HepG2 (cell line): ENCODE measurements at regions not wholly inside any gene's neighbourhood (a gene's known extent, or its start where the extent isn't known, plus 50 kb on each side); places are given as distances from the start of the nearest gene placed in this dataset.

ENCODE experiments used
- ATAC-seq: fragments of 200-7000 bp; cut with Tn5 transposase; 3 replicates; pipeline ENCODE4 v1.9.1; 2020; ENCODE audit warnings: mild to moderate bottlenecking, moderate library complexity
- BruUV-seq: library from RNA; stranded (reverse); fragments of 400-500 nt; replicated peaks from 2 replicates; lab custom pipeline; 2021; lab: Mats Ljungman, UMichigan
- CTCF ChIA-PET: fragments of 300-600 bp; formaldehyde crosslinking; extraction: SDS; loops from one replicate; lab custom pipeline; 2021; ENCODE audit warnings: low total read pairs, inconsistent platforms, low intra/inter-chr PET ratio; lab: Yijun Ruan, JAX
- POLR2A ChIA-PET: fragments of 350-600 bp; sonication (Branson Sonifier 250); formaldehyde crosslinking; loops from one replicate; lab custom pipeline; 2020; ENCODE audit warnings: antibody characterized with exemption, inconsistent platforms; lab: Yijun Ruan, JAX
- DNase-seq: peaks from one replicate; pipeline ENCODE4 v3.0.0-alpha.2; 2015; ENCODE audit warnings: low spot score
- FAIRE-seq: peaks from 3 replicates; lab custom pipeline; 2011; peaks lifted over from hg19 to GRCh38; lab: Jason Lieb, UNC
- H2AFZ ChIP-seq: one replicate; pipeline ENCODE4 v1.6.1; 2011; ENCODE audit warnings: low read length, inconsistent platforms
- H3K27ac ChIP-seq: fragments of 300-600 bp; 3 replicates; pipeline ENCODE4 v1.8.0; 2011; ENCODE audit warnings: mixed run types, mild to moderate bottlenecking, mixed read lengths, low read length, inconsistent platforms; ENCODE audit not compliant: insufficient read depth; ENCODE audit errors: extremely low read length
- H3K27me3 ChIP-seq, 2 experiments: fragments of 200-600 bp in 1 of 2; 2 replicates in 1 of 2; 3 replicates in 1 of 2; pipeline versions ENCODE4 v1.6.0 to v1.8.0; 2011; ENCODE audit warnings: low read length in 2 of 2, mild to moderate bottlenecking in 2 of 2, moderate library complexity in 2 of 2, inconsistent platforms in 1 of 2; ENCODE audit not compliant: insufficient read depth in 2 of 2, control insufficient read depth in 1 of 2
- H3K36me3 ChIP-seq, 2 experiments: fragments of 200-600 bp in 1 of 2; replicated peaks in 1 of 2; 2 replicates in 1 of 2; 3 replicates in 1 of 2; pipeline versions ENCODE4 v1.5.1 to v1.8.0; 2011; ENCODE audit warnings: low read length in 2 of 2, inconsistent platforms in 1 of 2; ENCODE audit not compliant: insufficient read depth in 2 of 2, control insufficient read depth in 1 of 2
- H3K4me1 ChIP-seq: 2 replicates; pipeline ENCODE4 v1.5.1; 2012; ENCODE audit warnings: low read length, inconsistent platforms; ENCODE audit not compliant: insufficient read depth
- H3K4me2 ChIP-seq: 2 replicates; pipeline ENCODE4 v1.6.0; 2011; ENCODE audit warnings: low read depth, low read length, inconsistent platforms
- H3K4me3 ChIP-seq, 3 experiments: fragments of 200-600 bp in 1 of 3; sonication (generic), shearing (Covaris generic) in 1 of 3; replicated peaks in 1 of 3; 2 replicates each; pipeline ENCODE4 v1.5.1; 2011 to 2016; ENCODE audit warnings: low read length in 3 of 3, inconsistent platforms in 2 of 3, low read depth in 2 of 3, mild to moderate bottlenecking in 2 of 3, control low read depth in 1 of 3, mixed read lengths in 1 of 3; ENCODE audit not compliant: insufficient read depth in 1 of 3
- H3K79me2 ChIP-seq: one replicate; pipeline ENCODE4 v1.6.1; 2011; ENCODE audit warnings: low read length, inconsistent platforms; ENCODE audit not compliant: insufficient read depth
- H3K9ac ChIP-seq: 2 replicates; pipeline ENCODE4 v1.6.0; 2011; ENCODE audit warnings: mild to moderate bottlenecking, low read depth, low read length, inconsistent platforms; ENCODE audit not compliant: insufficient read depth
- H3K9me3 ChIP-seq: 2 replicates; pipeline ENCODE4 v1.5.1; 2012; ENCODE audit warnings: mild to moderate bottlenecking, low read length
- H4K20me1 ChIP-seq: 2 replicates; pipeline ENCODE4 v1.6.0; 2011; ENCODE audit warnings: inconsistent platforms, mild to moderate bottlenecking, low read length, moderate library complexity; ENCODE audit not compliant: insufficient read depth
- ASH2L ChIP-seq: fragments of 300-600, 200-600 bp; sonication (generic); IDR thresholded peaks from 2 replicates; pipeline ENCODE4 v1.7.0; 2017; ENCODE audit warnings: low read depth, mild to moderate bottlenecking, moderate library complexity, mixed read lengths, low read length; ENCODE audit not compliant: insufficient read length
- ATM ChIP-seq: fragments of 450-650 bp; IDR thresholded peaks from 2 replicates; pipeline ENCODE4 v1.7.1; 2017; ENCODE audit warnings: mild to moderate bottlenecking, borderline replicate concordance
- FOXK1 ChIP-seq: sonication (generic); formaldehyde crosslinking; IDR thresholded peaks from 2 replicates; pipeline ENCODE4 v1.4.0; 2020; ENCODE audit warnings: low read depth, missing genetic modification reagents, borderline replicate concordance
- HNRNPLL ChIP-seq: fragments of 200-400 bp; formaldehyde crosslinking; IDR thresholded peaks from 2 replicates; pipeline ENCODE4 v1.6.1; 2017; ENCODE audit warnings: mild to moderate bottlenecking, low read depth, low read length; ENCODE audit not compliant: poor library complexity, severe bottlenecking
- JUND ChIP-seq: sonication (generic); formaldehyde crosslinking; IDR thresholded peaks from 2 replicates; pipeline ENCODE4 v1.8.0; 2022; ENCODE audit warnings: mild to moderate bottlenecking, missing genetic modification reagents
- MLX ChIP-seq: IDR thresholded peaks from 2 replicates; pipeline ENCODE4 v1.6.1; 2016
- PHF21A ChIP-seq: sonication (generic); formaldehyde crosslinking; IDR thresholded peaks from 2 replicates; pipeline ENCODE4 v1.5.0; 2020; ENCODE audit warnings: mild to moderate bottlenecking, missing genetic modification reagents
- TEAD3 ChIP-seq: optimal IDR thresholded peaks from 2 replicates; pipeline ENCODE3; 2016; ENCODE audit warnings: borderline replicate concordance
- ZNF30 ChIP-seq: sonication (generic); formaldehyde crosslinking; IDR thresholded peaks from 2 replicates; pipeline ENCODE4 v1.5.0; 2020; ENCODE audit warnings: mild to moderate bottlenecking, missing genetic modification reagents
- ZNF770 ChIP-seq: sonication (generic); formaldehyde crosslinking; IDR thresholded peaks from 2 replicates; pipeline ENCODE4 v1.5.0; 2020; ENCODE audit warnings: mild to moderate bottlenecking, missing genetic modification reagents
- WGBS: methylation state at CpG from one replicate; pipeline ENCODE4 v1.1.6; 2017; ENCODE audit warnings: low lambda C conversion rate; 5-methylcytosine and 5-hydroxymethylcytosine counted together
- in situ Hi-C: cut with HindIII; loops from 2 replicates; pipeline ENCODE4 v1.10.0; 2017; ENCODE audit warnings: low pct_unique_long_range_greater_than_20kb; ENCODE audit not compliant: extremely low pct_ligation_motif_present
- intact Hi-C: fragments of 100-400 bp; cut with micrococcal nuclease; formaldehyde crosslinking; loops from one replicate; pipeline ENCODE4 v1.10.0; 2022; ENCODE audit not compliant: unreplicated experiment

GRCh38 chr4:33339762-33340161, 2619.6 kb downstream of the PCDH7 start:
- H3K9ac ChIP-seq, result no peak overlapping the region
- no peak overlapping the region for H3K4me2 ChIP-seq
- POLR2A ChIA-PET, result no interaction called here
- no peaks in the 10 kb centered on the region for H3K79me2 ChIP-seq
- no peak overlapping the region for H3K4me3 ChIP-seq
- TF ChIP-seq TEAD3 (CRISPR knock-in tag), result no peak
- TF ChIP-seq ZNF770 (CRISPR knock-in tag), result no peak
- TF ChIP-seq JUND (CRISPR knock-in tag), result no peak
- no peak for TF ChIP-seq ASH2L
- TF ChIP-seq ATM, result no peak
- no peak for TF ChIP-seq FOXK1 (CRISPR knock-in tag)
- no peak for TF ChIP-seq HNRNPLL
- TF ChIP-seq MLX (CRISPR knock-in tag), result no peak
- TF ChIP-seq ZNF30, result no peak
- no peak for TF ChIP-seq PHF21A (CRISPR knock-in tag)
- H3K27ac ChIP-seq, result no peak overlapping the region
- FAIRE-seq (no peak), DNase-seq (no peak), ATAC-seq (no peak)
- BruUV-seq, result no TSS peak
- intact Hi-C loops, result no loop called here
- 6% methylated on average over 3 of the region's 3 CpGs for WGBS
- no peaks in the 10 kb centered on the region for H3K4me1 ChIP-seq
- in situ Hi-C loops, result no loop called here
- CTCF ChIA-PET, result no interaction called here
- H4K20me1 ChIP-seq, result no peaks in the 10 kb centered on the region
- peaks cover 73% of the 10 kb centered on the region for H3K9me3 ChIP-seq
- H3K27me3 ChIP-seq, result no peaks in the 10 kb centered on the region
- H3K36me3 ChIP-seq, result no peaks in the 10 kb centered on the region
- no peak overlapping the region for H2AFZ ChIP-seq
